Esophagus muscularis mucosa (tissue), 3 donors: ENCODE measurements at regions not wholly inside any gene's neighbourhood (a gene's known extent, or its start where the extent isn't known, plus 50 kb on each side); places are given as distances from the start of the nearest gene placed in this dataset.

Source experiments
- EP300 ChIP-seq: sonication (generic); formaldehyde crosslinking; IDR thresholded peaks from one replicate; pipeline ENCODE4 v1.6.1; 2017; ENCODE audit warnings: antibody characterized with exemption
- TF ChIP-seq, protein P1 (sequence below), 3 experiments: fragments of 200-600 bp in 2 of 3; fragments of 450-650 bp in 1 of 3; sonication (generic) in 2 of 3; IDR thresholded peaks; one replicate each; pipeline ENCODE4 v1.5.1; 2017 to 2019; ENCODE audit warnings: antibody characterized with exemption in 3 of 3, mild to moderate bottlenecking in 2 of 3, moderate library complexity in 1 of 3

DNA sequence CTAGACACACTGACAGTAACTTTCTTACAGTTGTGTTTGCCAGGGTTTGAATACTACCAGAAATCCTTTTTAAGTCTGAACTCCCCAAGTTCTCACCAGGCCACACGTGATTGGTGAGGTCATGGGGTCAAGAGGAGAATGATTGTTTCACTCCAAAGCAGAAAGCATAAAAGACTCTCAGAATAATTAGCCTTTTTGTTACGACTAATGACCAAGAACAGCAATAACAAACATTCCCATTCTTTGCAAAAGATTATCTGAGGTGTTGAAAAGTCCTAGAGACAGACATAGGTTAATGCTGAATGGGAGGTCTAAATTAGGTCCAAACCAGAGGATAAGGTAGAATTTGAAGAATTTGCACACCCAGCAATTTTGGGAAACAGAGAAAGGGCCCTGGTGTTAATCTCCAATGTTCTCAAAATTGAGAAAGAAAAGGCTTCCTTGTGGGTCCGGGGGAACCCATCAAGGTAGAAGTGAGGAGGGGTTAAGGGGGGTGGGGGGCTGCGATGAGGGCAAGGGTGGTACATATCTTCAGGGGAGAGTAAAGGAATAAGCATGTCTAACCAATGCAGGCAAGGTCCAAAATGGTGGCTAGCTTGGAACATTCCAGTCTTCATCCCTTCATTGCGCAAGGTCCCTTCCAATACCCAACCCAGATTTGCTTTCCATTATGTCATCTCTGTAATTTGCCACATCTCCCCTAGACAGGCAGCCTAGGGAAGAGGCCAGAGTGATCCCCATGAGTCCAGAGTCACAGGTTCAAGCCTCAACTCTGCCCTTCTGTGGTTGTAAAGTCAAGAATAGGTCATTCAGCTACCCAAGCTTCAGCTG lies 74.6 kb upstream of the NFIA start:
- TF ChIP-seq, protein P1, sequence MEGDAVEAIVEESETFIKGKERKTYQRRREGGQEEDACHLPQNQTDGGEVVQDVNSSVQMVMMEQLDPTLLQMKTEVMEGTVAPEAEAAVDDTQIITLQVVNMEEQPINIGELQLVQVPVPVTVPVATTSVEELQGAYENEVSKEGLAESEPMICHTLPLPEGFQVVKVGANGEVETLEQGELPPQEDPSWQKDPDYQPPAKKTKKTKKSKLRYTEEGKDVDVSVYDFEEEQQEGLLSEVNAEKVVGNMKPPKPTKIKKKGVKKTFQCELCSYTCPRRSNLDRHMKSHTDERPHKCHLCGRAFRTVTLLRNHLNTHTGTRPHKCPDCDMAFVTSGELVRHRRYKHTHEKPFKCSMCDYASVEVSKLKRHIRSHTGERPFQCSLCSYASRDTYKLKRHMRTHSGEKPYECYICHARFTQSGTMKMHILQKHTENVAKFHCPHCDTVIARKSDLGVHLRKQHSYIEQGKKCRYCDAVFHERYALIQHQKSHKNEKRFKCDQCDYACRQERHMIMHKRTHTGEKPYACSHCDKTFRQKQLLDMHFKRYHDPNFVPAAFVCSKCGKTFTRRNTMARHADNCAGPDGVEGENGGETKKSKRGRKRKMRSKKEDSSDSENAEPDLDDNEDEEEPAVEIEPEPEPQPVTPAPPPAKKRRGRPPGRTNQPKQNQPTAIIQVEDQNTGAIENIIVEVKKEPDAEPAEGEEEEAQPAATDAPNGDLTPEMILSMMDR (IDR thresholded peaks at IDR 0.05) = no peak
- TF ChIP-seq EP300 = no peak
